ENCODE measurements at regions not wholly inside any gene's neighbourhood (a gene's known extent, or its start where the extent isn't known, plus 50 kb on each side); places are given as distances from the start of the nearest gene placed in this dataset.
A peak's percentile ranks its signal among the peaks of the same experiment; 100 is the strongest.

DNA sequence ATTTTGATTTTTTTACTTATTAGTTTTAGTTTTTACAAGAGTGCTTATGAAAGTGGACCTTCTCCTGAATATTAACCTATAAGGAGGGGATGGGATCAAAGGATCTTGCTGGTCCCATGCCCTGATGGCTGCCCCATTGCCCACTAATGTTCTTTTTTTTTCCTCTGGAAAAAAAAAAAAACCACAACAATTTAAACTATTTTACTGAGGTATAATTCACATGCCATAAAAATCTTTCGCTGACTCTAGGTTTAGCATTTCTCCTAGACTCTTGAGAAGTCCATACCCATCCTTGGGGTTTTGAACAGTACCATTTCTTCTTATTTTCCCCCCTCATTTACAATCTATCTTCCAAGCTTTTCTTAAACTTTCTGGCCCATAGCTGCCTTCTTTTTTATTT is 481.8 kb downstream of the TFEC start:
- DNase-seq, result no peak
- Mint-ChIP-seq H3K27me3 (ENCODE audit: low read depth, poor library complexity) (no peaks in the 10 kb centered on the region), H3K4me3 (no peak overlapping the region), H3K4me1 (no peaks in the 10 kb centered on the region), H3K36me3 (ENCODE audit: low read depth) (no peaks in the 10 kb centered on the region), H3K9me3 (no peaks in the 10 kb centered on the region), H3K27ac (no peak overlapping the region)
- TF ChIP-seq, protein P1, sequence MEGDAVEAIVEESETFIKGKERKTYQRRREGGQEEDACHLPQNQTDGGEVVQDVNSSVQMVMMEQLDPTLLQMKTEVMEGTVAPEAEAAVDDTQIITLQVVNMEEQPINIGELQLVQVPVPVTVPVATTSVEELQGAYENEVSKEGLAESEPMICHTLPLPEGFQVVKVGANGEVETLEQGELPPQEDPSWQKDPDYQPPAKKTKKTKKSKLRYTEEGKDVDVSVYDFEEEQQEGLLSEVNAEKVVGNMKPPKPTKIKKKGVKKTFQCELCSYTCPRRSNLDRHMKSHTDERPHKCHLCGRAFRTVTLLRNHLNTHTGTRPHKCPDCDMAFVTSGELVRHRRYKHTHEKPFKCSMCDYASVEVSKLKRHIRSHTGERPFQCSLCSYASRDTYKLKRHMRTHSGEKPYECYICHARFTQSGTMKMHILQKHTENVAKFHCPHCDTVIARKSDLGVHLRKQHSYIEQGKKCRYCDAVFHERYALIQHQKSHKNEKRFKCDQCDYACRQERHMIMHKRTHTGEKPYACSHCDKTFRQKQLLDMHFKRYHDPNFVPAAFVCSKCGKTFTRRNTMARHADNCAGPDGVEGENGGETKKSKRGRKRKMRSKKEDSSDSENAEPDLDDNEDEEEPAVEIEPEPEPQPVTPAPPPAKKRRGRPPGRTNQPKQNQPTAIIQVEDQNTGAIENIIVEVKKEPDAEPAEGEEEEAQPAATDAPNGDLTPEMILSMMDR (IDR thresholded peaks at IDR 0.05), result no peak

DNA sequence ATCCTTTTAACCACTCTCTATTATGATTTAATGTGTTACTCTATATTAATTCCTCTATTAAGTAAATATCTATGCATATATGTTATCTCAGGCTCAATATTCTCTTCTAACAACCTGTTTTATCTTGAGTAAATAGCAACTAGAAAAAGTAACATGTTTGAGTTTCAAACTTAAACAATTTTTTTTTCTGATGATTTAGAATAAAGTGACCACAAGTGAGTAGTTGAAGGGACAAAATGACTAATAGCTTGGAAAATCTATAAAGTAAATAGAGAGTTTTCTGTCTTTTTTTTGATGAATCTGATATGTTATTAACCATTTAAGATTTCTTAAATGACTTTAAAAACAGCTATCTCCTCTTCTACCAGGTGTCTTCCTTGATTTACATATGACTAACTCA is 483.8 kb downstream of the TFEC start:
- H3K27me3 Mint-ChIP-seq (ENCODE audit: low read depth, poor library complexity), result no peaks in the 10 kb centered on the region
- no peak for DNase-seq
- no peaks in the 10 kb centered on the region for H3K4me1 Mint-ChIP-seq
- H3K36me3 Mint-ChIP-seq (ENCODE audit: low read depth), result no peaks in the 10 kb centered on the region
- H3K4me3 Mint-ChIP-seq, result no peak overlapping the region
- no peak overlapping the region for H3K27ac Mint-ChIP-seq
- no peaks in the 10 kb centered on the region for H3K9me3 Mint-ChIP-seq
- TF ChIP-seq, protein P1 (IDR thresholded peaks at IDR 0.05), result no peak

DNA sequence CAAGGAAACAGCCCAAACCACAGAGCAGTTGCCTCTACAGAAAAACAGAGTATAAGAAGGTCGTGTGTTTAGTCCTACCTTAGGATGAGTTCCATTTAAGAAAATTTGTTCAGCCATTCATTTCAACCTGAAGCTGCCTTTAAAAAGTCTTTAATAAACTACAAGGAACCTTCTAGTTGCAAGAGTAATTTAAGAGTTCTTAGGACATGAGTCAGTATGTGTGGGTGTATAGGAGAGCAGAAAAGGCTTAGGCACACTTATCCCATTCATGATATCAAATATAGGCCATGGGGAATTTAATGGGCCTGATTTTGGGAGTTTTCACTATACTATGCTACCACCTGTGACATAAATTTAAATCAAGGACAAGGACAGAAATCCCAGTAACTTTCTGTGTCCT is 496.8 kb downstream of the TFEC start:
- Mint-ChIP-seq H3K27ac (peak overlapping the region; percentile 44), H3K36me3 (ENCODE audit: low read depth) (no peaks in the 10 kb centered on the region), H3K9me3 (no peaks in the 10 kb centered on the region), H3K27me3 (ENCODE audit: low read depth, poor library complexity) (peaks cover 2% of the 10 kb centered on the region), H3K4me3 (no peak overlapping the region), H3K4me1 (peaks cover 7% of the 10 kb centered on the region)
- DNase-seq, result no peak
- TF ChIP-seq, protein P1 (IDR thresholded peaks at IDR 0.05), result no peak

DNA sequence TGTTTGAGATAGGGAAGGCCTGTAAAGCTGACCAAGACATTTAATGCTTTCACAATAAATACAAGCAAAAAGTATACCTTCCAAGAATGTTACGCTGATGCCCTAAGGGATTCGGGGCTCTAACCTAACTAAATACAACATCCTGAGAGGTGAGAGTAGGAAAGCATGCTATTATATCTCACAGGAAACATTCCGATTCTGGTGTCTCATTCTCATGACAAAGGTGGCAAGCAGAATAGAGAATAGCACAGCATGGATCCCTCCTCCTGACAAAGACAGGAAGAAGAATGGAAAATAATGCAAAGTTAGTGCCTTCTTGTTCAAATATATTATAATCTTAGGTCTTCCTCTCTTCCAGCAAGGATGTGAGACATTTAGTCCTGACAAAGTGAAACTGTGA is 504.3 kb downstream of the TFEC start:
- Mint-ChIP-seq H3K9me3 (peaks cover 13% of the 10 kb centered on the region), H3K4me3 (no peak overlapping the region), H3K27ac (no peak overlapping the region), H3K4me1 (no peaks in the 10 kb centered on the region), H3K36me3 (ENCODE audit: low read depth) (no peaks in the 10 kb centered on the region), H3K27me3 (ENCODE audit: low read depth, poor library complexity) (peaks cover 5% of the 10 kb centered on the region)
- DNase-seq, result no peak
- TF ChIP-seq, protein P1 (IDR thresholded peaks at IDR 0.05), result no peak

DNA sequence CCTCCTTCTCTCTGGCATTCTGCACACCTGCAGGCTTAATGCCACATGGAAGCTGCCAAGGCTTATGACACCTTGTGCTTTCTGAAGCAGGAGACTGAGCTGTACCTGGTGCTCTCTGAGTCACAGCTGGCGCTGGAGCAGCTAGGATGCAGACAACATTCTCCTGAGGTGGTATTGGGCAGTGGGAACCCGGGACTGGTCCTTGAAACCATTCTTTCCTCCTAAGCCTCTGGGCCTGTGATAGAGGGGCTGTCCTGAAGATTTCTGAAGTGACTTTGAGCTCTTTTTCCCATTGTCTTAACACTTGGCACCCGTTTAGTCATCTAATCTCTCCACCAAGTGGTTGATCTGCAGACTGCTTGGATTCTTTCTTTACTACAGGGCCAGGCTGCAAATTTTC is 508.4 kb downstream of the TFEC start:
- H3K4me3 Mint-ChIP-seq, result no peak overlapping the region
- TF ChIP-seq, protein P1 (IDR thresholded peaks at IDR 0.05), result no peak
- DNase-seq, result no peak
- H3K27me3 Mint-ChIP-seq (ENCODE audit: low read depth, poor library complexity), result peaks cover 3% of the 10 kb centered on the region
- no peaks in the 10 kb centered on the region for H3K36me3 Mint-ChIP-seq (ENCODE audit: low read depth)
- no peak overlapping the region for H3K27ac Mint-ChIP-seq
- no peaks in the 10 kb centered on the region for H3K4me1 Mint-ChIP-seq
- H3K9me3 Mint-ChIP-seq, result peaks cover 24% of the 10 kb centered on the region

DNA sequence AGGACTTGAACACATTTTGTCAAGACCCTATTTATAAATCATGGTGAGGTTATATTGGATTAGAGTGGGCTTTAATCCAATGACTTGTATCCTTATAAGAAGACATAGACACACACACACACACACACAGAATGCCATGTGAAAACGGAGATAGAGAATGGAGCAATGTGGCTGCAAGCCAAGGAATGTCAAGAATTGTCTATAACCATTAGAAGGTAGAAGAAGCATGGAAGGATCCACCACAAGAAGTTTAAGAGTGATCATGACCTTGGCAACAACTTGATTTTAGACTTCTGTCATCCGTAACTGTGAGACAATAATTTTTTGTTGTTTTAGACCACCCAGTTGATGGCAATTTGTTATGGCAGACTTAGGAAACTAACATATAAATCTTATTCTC is 514.2 kb downstream of the TFEC start:
- Mint-ChIP-seq H3K27ac (no peak overlapping the region), H3K27me3 (ENCODE audit: low read depth, poor library complexity) (no peaks in the 10 kb centered on the region), H3K36me3 (ENCODE audit: low read depth) (no peaks in the 10 kb centered on the region), H3K9me3 (peaks cover 12% of the 10 kb centered on the region), H3K4me3 (no peak overlapping the region), H3K4me1 (no peaks in the 10 kb centered on the region)
- DNase-seq, result no peak
- TF ChIP-seq, protein P1 (IDR thresholded peaks at IDR 0.05), result no peak

Data from nephron progenitor cell (in vitro differentiated cells).